ENCODE measurements at regions not wholly inside any gene's neighbourhood (a gene's known extent, or its start where the extent isn't known, plus 50 kb on each side); places are given as distances from the start of the nearest gene placed in this dataset.

DNA sequence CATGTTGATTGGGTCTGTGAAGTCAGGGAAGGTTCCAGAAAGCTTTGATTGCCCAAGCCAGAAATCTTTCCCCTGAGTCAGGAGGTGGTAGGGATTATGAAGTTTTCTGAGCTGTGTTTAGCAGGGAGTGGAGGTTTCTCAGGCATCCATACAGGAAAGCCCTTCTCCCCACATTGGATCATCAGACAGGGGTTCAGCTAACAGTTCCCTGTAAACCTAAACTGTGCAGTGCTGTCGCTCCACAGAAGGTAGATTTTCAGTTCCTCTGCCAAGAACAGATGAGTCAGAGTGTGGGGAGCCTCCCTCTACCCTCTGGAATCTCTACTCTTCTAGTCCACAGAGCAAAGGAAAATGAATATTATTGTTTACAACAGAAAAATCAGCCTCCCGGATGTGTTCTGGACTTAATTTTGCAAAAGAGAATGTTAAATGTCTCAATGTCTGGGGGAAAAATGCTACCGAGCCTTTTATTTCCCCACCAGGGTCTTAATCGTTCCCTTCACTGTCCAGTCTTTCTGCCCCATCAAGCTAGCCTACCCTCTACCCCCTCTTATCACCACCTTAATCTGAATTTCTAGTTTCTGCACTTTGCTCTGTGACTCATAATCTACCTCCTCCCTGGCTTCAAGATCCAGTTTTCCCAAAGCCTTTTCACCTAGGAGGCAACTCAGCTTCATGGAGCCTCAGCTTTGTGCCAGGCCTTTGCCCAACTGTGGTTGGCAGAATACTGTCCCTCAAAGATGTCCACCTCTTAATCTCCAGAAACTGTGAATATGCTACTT is 355.6 kb downstream of the PRDM2 start:
- DNase-seq = no peak

DNA sequence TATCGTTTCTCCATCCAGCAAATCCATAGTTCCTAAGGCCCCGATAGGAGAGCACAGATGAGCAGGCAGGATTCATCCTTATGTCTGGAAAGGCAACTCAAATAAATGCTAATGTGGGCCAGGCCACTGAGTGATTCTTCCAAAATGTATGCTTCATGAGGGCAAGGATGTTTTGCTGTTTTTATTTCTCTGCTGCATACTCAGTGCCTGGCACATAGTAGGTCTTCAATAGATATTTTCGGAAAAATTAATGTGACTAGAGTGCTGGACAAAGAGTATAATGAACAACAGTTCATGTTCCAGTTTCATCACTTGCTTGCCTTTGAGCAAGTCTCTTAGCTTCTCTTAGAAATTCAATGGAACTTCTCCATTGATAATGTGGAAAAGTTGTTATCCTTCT is 357.7 kb downstream of the PRDM2 start:
- DNase-seq = no peak

DNA sequence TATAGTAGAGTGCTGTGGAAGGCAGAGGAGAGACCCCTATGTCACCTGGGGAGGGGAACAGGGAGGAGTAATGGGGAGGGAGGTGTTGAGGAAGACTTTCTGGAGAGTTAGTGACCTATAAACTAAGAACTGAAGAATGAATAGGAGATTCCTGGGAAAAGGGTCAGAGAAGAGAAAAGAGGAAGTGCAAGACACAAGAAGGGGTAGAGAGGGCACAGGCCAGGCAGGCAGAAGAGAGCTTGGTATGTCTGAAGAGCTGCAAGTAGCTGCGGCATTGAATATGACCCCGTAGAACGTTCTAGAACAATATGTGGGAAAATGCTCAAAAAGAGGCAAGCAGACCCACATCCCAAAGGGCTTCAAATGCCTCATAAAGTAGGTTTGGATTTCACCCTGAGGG is 361.2 kb downstream of the PRDM2 start:
- DNase-seq = no peak

DNA sequence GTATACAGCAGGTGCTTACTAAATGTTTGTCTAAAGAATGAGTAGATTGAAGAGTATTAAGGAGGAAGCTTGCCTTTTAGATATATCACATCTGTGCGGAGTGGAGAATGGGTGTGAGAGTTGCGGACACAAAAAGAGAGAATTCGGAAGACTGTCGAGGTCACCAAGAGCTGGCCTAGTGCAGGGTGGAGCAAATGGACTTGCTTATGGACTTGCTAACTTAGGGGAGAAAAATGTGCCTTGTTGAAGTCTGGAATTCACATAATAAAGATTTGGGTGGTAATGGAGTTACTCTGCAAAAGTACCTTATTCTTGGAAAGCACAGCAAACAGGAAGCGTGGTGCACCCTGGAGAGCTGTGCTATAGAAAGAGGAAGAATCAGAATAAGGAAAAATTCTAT is 361.7 kb downstream of the PRDM2 start:
- DNase-seq = no peak

DNA sequence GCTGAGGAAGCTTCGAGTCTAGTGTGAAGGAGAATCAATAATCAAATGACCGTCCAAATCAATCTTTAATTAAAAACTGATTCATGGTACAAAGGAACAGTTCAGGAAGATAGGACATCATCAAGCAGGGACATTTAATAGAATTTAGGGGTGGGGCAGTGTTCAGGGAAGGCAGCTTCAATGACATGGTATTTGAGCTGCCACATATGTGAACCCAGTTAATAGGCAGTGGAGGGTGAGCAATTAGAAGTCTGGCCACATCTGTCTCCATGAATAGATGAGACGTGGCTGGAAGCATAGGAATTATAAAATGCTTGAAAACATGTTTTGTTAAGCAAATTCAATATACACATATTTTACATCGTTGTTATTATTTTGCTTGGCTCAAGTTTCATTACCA is 362.7 kb downstream of the PRDM2 start:
- no peak for DNase-seq

DNA sequence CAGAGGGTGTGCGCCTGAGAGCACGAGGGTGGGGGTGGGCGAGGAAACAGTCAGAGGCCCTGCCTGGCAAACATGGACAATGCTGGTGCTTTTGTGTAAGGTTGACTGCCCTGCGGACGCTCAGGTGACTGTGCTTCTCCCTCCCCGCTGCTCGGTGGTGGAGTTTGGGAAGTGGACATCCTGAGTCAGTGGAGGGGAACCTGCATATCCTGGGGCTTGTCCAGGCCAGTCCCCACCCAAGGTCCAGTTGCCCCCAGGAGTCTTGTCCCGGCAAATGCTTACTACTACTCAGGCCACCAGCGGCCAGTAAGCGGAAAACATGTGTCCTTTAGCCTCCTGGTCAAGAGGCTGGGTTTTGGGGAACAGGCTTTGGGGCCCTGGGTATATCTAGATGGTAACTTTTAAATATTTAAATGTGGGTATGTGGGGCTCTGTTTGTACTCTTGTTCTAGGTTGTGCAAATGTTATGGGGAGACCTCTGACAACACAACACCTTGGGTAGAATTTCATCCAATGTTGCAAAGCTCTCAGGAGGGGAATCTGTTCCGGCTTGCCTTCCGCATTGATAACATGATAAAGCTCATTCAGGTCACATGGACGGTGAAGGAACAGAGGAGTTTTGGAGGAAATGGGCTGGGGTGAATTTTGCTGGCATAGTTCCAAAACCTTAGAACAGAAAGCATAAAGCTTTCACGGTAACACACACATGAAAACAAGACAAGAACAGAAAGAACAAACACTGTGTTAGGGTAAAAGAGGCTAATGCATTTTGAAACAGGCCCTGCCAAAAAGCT is 364.9 kb downstream of the PRDM2 start:
- no peak for DNase-seq

DNA sequence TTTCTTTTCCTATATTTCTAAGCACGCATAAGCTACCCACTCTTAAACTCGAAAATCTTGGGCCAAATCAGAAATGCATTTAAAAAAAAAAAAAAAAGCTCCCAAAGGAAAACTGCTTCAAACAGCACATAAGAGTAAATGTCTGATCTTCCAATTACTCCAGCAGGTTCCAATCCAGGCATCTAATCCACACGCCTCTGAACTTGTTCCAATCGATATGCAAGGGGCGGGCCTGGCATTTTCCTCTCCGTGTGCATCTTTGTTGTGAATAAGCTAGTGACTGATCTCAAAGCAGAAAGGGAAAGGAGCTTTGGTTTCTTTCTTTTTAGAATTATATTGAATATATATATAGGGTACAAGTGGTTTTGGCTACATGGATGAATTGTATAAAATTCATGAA is 365.5 kb downstream of the PRDM2 start:
- no peak for DNase-seq

DNA sequence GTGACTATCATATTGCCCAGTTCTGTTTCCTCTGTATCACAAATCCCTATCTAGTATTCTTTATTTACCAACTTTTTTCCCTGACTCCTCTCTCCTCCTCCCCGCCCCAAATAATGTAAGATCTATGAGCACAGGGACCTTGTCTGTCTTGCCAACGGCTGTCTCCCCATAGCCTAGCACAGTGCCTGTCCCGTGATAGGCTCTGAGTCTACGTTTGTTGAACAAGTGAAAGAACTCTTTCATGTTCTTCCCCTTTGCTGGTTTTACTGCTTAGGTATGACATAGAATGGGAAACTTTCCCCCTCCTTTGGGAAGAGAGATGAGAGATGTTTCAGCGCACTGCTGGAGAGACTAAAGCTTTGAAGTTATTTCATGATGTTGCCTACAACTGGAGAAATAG is 367.0 kb downstream of the PRDM2 start:
- DNase-seq = no peak

DNA sequence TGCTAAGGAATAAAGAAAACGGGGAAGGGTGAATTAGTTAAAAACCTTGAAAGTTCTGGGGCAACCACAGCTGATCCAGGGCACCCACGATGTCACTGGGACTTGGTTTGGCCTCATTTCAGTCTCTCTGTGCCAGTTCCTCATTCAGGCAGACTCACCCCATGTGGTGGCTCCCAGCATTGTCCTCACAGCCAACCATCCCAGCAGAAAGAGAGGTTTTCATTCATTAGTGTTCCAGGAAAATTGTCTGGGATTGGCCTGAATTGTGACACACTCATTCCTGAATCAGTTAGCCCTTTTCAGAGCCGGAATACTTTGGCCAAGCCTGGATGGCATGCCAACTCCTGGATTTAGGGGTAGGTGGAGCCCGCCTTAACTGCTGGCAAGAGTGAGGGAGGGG is 367.7 kb downstream of the PRDM2 start:
- no peak for DNase-seq

DNA sequence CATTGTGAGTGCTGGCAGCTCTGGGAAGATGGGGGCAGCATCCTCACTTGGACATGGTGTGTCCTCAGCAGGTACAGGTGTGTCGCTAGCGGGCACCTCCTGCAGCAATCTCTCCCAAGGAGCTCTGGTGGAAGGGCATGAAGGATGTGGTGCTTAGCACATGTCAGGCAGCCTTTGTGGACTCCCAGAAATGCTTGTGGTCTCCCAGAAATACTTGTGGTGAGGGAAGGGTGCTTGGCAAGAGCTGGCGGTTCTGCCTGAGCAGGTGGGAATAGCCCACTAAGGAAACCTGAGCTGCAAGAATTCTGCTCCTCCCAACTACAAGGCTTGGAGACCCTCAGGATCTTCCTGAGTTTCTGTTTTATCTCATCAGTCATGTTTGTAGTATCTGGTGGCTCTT is 371.6 kb downstream of the PRDM2 start:
- DNase-seq = no peak

DNA sequence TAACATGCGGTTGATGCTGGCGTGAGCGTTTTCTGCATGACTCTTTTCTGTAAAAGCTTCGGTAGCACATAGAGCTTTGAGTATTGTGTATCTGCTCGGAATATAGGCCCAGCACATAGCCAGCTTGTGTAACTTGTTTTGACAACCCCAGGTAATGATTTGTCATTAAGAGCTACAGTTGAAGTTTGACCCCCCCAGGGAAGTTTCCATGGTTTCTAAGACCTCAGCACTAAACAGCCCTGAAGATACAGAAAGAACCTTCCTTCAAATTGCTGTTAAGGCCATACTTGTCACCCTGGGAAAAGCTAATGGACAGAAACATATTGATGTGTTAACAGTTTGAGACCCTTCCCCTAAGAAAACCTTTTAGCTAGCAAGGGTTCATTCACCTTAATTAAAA is 380.7 kb downstream of the PRDM2 start:
- DNase-seq = no peak

DNA sequence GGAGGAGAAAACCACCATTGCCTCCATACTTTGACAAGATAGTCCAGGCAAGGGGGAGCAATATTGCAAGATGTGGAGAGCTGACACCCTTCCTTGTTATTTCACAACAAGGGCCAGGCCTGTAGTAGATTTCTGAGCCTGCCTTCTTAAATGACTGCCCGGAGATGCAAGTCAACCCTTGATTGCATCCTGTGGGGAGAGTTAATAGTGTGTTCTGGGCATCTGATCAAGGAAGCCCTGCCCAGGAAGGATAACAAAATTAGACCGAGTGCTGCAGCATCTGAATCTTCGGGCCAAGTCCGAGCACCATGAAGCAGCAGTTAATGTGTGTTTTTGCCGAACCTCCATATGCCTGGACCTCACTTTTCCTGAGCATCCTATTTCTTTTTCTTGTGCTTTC is 382.3 kb downstream of the PRDM2 start:
- DNase-seq = no peak

DNA sequence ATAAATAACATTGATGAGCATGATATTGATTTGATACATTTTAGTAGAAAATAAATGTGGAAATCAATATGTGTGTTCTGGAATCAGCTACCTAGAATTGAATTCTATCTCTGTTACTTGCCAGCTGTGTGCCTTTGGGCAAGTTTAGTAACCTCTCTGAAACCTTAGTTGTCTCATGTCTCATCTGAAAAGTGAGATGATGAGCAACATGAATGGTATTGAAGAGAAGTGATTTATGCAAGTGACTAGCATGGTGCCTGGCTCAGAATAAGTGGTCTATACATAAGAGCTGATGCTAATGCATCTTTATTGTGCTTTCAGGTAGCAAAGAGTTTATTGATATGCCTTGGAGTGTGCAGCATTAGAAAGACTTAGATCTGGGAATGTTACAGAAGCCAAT is 383.3 kb downstream of the PRDM2 start:
- no peak for DNase-seq

DNA sequence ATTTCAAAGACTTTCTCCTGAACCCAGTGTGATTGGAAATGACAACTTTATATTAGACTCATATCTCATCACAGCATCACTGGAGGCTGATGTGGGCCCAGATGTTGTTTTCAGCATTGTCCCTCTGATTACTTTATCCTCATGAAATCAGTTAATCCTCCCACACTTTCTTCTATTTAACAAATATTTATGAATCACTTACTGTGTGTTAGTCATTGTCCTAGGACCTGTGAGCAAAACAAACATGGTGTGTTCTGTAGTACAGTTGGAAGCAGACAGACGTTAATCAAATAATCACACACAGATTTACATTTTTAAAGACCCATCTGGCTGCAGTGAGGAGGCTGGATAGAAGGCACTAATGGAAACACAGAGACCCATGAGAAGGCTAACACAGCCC is 383.7 kb downstream of the PRDM2 start:
- DNase-seq = no peak

DNA sequence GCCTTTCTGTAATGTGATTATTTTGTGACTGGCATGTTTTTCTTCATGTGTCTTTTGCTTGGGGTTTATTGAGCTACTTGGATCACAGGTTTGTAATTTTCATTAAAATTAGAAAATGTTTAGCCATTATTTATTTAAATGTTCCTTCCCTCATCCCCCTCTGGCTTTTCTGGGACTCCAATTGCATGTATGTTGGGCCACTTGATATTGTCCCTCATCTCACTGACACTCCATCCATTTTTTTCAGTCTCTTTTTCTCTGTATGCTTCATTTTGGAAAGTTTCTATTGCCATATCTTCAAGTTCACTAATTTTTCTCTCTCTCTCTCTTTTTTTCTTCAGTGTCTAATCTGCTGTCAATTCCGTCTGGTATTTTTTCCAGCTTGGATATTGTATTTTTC is 390.1 kb downstream of the PRDM2 start:
- no peak for DNase-seq

DNA sequence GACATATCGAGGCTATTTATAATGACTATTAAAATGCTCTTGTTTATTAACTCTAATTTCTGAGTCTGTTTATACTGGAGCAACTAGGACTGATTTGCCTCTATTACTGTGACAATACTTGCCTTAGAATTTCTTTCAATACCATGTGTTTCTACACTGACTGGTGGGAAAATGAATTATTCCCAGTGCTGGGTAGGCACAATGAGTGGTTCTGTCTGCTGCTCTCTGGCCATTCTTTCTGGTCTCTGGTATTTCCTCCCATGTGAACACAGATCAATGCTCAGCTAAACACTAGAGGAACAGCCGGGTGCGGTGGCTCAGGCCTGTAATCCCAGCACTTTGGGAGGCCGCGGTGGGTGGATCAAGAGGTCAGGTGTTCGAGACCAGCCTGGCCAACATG is 390.5 kb downstream of the PRDM2 start:
- no peak for DNase-seq

DNA sequence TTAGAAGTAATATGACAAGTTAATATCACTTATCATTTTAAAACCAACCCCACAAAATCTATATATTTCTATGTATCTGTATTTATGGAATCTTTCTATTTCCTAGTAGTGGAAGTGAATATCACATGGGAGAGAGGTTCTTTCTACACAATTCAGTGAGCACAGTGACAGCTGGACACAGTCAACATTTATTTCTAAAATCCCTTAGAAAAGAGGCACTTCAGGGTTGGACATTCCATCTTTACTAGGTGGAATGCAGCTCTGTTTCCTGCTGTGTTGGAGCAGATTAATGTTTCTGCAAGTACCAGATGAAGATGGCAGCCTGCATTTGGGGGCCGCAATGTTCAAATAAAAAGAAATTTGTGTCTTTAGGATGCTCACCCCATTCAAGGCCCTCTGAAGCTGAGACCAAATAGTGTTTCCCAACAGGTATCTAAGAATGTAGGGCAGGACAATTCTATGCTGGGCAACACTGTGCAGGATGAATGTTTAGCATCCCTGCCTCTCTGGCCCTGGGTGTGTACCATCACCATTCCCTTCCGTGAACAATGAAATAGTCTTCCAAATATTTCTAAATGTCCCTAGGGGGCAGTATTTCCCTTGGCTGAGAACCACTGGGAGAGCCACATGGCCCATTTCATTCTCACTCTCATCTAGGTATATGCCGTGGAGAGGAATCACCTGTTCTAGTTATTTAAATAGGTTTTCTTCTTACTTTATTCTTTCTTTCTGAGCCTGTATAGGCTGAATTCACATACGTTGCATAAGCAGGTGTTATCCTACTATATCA is 394.8 kb downstream of the PRDM2 start:
- no peak for DNase-seq

DNA sequence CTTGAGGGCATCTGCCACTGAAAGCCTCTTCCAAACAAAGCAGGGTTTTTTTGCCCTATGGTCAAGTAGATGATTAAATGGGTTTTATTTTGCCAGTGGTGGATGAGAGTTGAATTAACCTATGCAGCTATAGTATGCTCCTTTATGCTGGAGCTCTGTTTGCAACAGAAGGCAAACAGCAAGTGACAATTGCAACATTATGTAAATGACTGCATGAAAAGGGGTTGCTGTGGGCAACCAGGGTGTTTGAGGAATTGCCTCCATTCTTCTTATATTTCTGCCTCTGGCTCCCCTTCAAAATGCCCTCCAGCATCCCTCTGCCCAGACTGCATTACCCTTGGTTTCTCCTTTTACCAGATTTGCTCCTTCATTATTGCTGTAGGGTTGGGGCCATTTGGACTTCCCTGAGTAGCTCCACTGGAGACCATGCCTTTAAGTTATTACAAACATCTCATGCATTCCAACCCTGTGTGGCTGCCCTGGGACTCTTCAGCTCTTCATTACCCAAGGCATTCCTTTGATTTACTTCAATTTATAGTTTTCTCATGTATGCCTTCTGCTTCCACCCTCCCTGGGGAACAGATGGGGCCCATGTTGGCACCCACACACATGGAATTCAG is 398.4 kb downstream of the PRDM2 start:
- DNase-seq = no peak

DNA sequence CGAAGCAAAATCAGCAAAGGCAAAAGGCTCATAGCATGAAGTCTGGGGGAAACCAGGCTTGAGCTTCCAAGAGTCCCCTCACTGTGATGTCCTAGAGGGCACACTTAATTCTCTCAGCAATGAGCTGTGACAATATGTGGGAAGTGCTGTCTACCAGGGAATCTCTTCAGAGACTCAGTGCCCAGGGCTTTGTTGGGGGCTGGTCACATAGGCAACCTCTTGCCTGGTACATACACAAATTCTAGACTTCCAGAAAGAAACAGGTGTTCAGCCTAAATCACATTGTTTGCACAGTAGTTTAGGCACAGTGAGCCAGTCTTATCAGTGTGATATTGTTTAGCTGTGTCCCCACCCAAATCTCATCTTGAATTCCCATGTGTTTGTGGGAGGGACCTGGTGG is 400.5 kb downstream of the PRDM2 start:
- DNase-seq = no peak

DNA sequence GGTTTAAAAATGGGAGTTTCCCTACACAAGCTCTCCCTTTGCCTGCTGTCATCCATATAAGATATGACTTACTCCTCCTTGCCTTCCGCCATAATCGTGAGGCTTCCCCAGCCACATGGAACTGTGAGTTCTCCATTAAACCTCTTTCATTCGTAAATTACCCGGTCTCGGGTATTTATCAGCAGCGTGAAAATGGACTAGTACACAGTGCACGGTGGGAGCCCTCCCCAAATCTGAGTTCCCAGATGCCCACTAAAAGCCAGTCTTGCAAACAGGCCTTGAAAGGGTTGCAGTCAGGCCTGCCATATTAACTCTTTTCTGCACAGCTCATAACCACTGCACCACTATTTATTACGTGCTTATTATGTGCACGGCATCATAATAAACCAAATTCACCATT is 400.9 kb downstream of the PRDM2 start:
- no peak for DNase-seq

DNA sequence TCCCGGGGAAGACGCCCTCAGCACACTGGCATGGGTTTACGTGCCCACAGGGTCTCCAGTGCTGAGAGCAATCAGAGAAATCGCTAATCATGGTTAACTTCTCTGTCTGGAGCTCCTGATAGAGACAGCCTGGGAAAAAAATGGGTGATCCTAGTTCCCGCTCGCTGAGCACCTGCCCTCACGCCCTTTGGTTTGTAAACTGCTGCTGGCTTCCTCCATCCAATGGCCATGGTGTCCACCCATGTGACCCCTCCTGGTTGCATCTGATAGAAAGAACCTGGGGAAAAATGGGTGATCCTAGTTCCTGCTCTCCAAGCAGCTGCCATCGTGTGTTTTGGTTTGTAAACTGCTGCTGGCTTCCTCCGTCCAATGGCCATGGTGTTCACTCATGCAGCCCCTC is 402.2 kb downstream of the PRDM2 start:
- DNase-seq = no peak

DNA sequence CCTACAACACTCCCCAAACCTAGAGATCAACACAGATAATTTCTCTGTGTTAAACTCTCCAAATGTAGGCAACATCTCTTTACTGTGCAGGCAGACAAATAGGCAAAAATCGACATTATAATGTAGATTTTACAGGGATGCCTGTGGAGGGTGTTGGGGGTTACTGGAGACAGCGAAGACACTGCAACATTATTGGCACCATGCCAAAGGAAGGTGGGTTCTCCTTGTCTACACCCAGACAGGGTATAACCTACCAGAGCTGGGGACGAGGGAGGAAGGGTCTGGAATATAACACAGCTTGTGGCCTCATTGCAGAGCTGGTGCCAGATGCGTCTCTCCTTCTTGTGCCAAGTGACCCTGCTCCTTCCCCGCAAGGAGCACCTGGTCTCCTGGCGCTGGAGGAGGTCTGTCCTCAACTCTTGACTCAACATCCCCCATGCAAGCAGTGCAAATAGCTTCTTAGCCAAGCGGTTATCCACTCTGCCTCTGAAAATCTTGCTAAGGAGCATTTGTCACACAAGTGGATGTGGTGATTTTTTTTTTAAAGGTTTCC is 404.0 kb downstream of the PRDM2 start:
- DNase-seq = no peak

DNA sequence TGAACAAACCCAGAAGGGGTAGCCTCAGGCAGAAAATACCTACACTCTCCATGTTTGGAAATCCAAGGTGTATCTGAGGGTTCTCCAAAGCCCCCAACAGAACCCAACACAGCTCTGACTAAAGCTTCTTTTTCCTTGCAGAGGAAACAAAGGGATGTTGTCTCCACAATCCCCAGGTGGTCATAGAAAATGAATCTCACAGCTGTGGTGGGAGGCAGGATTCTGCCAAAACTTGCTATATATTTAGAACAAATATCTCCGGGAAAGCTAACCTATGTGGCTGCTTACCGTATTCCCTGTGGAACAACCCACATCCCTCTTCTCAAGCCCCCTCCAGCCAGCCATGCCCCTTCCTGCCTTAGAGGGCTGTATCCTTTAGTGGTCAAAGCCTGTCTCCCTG is 406.1 kb downstream of the PRDM2 start:
- no peak for DNase-seq
